ENCODE measurements at regions not wholly inside any gene's neighbourhood (a gene's known extent, or its start where the extent isn't known, plus 50 kb on each side); places are given as distances from the start of the nearest gene placed in this dataset.

DNA sequence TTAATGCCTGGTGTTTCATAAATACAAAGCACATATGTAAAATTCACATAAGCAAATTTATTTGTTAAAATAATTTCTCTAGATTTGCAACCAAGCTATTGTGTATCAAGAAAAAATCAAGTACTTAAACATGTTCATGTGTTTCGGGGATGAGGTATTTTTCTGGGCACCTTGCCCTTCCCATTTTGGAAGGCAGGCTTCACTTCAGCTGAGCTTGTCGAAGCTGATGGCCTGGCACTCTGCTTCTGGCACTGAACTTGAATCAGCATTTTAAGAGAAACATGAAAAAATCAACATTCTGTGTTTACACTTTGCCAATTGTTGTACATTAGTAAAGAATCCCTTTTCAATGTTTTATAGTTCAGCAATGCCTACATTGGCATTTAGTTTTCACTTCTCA is 179.1 kb upstream of the STEAP4 start:
- DNase-seq (ENCODE audit: low spot score in 2 of 2): no peak
- H3K27ac ChIP-seq: no peak overlapping the region
- TF ChIP-seq EP300 (IDR thresholded peaks at IDR 0.05) (no peak), POLR2A (IDR thresholded peaks at IDR 0.05) (no peak)
- TF ChIP-seq, protein P1, sequence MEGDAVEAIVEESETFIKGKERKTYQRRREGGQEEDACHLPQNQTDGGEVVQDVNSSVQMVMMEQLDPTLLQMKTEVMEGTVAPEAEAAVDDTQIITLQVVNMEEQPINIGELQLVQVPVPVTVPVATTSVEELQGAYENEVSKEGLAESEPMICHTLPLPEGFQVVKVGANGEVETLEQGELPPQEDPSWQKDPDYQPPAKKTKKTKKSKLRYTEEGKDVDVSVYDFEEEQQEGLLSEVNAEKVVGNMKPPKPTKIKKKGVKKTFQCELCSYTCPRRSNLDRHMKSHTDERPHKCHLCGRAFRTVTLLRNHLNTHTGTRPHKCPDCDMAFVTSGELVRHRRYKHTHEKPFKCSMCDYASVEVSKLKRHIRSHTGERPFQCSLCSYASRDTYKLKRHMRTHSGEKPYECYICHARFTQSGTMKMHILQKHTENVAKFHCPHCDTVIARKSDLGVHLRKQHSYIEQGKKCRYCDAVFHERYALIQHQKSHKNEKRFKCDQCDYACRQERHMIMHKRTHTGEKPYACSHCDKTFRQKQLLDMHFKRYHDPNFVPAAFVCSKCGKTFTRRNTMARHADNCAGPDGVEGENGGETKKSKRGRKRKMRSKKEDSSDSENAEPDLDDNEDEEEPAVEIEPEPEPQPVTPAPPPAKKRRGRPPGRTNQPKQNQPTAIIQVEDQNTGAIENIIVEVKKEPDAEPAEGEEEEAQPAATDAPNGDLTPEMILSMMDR (IDR thresholded peaks at IDR 0.05): no peak
- no peaks in the 10 kb centered on the region for H3K36me3 ChIP-seq
- H3K27me3 ChIP-seq: no peaks in the 10 kb centered on the region
- 32 to 42% methylated on average over 2 of the region's 2 CpGs for WGBS, 2 donors
- H3K9me3 ChIP-seq: no peaks in the 10 kb centered on the region
- no peaks in the 10 kb centered on the region for H3K4me1 ChIP-seq
- no peak overlapping the region for H3K4me3 ChIP-seq

DNA sequence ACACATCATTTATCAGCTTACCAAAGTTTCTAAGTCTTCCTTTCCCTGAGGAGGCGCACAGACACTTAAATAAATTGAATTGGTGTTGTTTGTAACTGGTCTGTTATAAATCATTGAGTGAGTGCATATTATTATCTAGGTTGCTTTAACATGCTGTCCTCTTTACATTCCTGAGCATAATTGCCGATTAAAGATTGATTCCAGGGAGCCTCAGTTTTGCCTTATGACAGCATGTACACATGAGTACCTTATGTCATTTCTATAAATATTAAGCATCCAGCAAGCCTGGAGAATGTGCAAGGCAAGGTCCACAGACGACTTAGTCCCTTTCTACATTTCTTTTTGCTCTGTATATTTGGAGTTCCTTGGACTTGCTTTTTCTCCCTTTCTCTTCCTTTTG is 177.9 kb upstream of the STEAP4 start:
- TF ChIP-seq, protein P1 (IDR thresholded peaks at IDR 0.05): no peak
- TF ChIP-seq POLR2A (IDR thresholded peaks at IDR 0.05): no peak
- no peak for TF ChIP-seq EP300 (IDR thresholded peaks at IDR 0.05)
- H3K27me3 ChIP-seq: no peaks in the 10 kb centered on the region
- no peak overlapping the region for H3K27ac ChIP-seq
- H3K4me1 ChIP-seq: no peaks in the 10 kb centered on the region
- H3K36me3 ChIP-seq: no peaks in the 10 kb centered on the region
- no peaks in the 10 kb centered on the region for H3K9me3 ChIP-seq
- H3K4me3 ChIP-seq: no peak overlapping the region
- 85 to 86% methylated on average over 3 of the region's 3 CpGs for WGBS, 2 donors
- no peak for DNase-seq (ENCODE audit: low spot score in 2 of 2)

DNA sequence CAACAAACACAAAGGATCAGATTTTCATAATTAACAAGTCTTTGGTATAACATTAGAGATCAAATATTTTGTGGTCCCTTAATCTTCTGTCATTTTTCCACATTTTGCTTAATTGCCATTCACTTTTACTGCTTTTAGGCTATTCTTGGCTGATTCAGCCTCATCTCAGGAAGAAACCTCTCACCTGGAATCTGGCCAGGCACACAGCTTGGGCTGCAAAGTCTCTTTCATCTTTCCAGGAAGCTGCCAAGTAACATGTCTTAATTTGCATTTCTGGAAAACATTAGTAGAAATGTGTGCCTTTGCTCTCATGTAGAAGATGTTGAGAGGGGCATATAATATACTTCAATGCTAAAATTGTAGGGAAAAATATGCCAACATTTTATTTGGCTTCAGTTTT is 174.2 kb upstream of the STEAP4 start:
- DNase-seq (ENCODE audit: low spot score in 2 of 2): peak in 1 of 2 donors; percentile 7
- TF ChIP-seq POLR2A (IDR thresholded peaks at IDR 0.05): no peak
- no peak for TF ChIP-seq EP300 (IDR thresholded peaks at IDR 0.05)
- TF ChIP-seq, protein P1 (IDR thresholded peaks at IDR 0.05): no peak
- H3K4me1 ChIP-seq: no peaks in the 10 kb centered on the region
- H3K36me3 ChIP-seq: no peaks in the 10 kb centered on the region
- H3K4me3 ChIP-seq: no peak overlapping the region
- H3K27me3 ChIP-seq: no peaks in the 10 kb centered on the region
- no peak overlapping the region for H3K27ac ChIP-seq
- no peaks in the 10 kb centered on the region for H3K9me3 ChIP-seq

DNA sequence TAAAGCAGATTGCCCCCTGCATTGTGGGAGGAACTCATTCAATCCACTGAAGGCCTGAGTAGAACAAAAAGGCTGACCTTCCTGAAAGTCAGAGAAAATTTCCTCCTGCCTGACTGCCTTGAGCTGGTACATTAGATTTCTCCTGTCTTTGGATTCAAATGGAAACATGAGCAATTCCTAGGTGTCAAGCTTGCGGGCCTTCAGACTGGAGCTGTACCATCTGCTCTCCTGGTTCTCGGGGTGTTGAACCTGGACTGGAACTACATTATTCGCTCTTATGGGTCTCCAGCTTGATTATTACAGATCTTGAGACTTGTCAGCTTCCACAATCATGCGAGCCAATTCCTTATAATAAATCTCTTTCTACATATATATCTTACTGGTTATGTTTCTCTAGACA is 173.6 kb upstream of the STEAP4 start:
- WGBS, 2 donors: 54 to 81% methylated on average over 4 of the region's 4 CpGs
- no peak overlapping the region for H3K4me3 ChIP-seq
- H3K9me3 ChIP-seq: no peaks in the 10 kb centered on the region
- H3K36me3 ChIP-seq: no peaks in the 10 kb centered on the region
- DNase-seq (ENCODE audit: low spot score in 2 of 2): no peak
- no peak overlapping the region for H3K27ac ChIP-seq
- H3K27me3 ChIP-seq: no peaks in the 10 kb centered on the region
- TF ChIP-seq EP300 (IDR thresholded peaks at IDR 0.05) (no peak), POLR2A (IDR thresholded peaks at IDR 0.05) (no peak)
- TF ChIP-seq, protein P1 (IDR thresholded peaks at IDR 0.05): no peak
- no peaks in the 10 kb centered on the region for H3K4me1 ChIP-seq

DNA sequence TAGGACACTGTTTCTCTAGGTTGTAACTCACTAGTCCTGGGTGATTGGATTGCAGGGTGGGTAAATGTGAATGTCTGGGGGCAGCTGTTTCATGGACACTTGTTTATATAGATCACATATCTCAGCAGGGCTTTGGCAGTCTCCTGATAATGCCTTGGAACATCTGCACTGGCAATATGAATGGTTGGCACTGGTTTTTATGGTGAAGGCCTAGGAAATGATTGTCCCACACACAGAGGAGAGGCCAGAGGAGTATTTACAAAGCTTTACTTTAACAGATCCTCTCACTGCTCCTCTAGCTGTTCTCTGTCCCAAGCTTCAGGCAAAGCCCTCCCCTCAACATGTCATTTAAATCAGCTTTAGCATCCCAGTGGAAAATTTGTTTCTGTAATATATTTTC is 171.3 kb upstream of the STEAP4 start:
- TF ChIP-seq POLR2A (IDR thresholded peaks at IDR 0.05) (no peak), EP300 (IDR thresholded peaks at IDR 0.05) (no peak)
- TF ChIP-seq, protein P1 (IDR thresholded peaks at IDR 0.05): no peak
- H3K4me3 ChIP-seq: no peak overlapping the region
- H3K27me3 ChIP-seq: no peaks in the 10 kb centered on the region
- no peaks in the 10 kb centered on the region for H3K9me3 ChIP-seq
- no peak for DNase-seq (ENCODE audit: low spot score in 2 of 2)
- no peaks in the 10 kb centered on the region for H3K4me1 ChIP-seq
- no peaks in the 10 kb centered on the region for H3K36me3 ChIP-seq
- H3K27ac ChIP-seq: no peak overlapping the region

All from tibial nerve (tissue), 4 donors.